Keratinocyte (primary cell): ENCODE measurements at regions not wholly inside any gene's neighbourhood (a gene's known extent, or its start where the extent isn't known, plus 50 kb on each side); places are given as distances from the start of the nearest gene placed in this dataset.
"Not testable (repeated sequence)": the region's sequence is repeated elsewhere in the genome, so short reads cannot be mapped to it uniquely, and the experiment has no call there.

Source experiments
- DNase-seq: peaks from one replicate; pipeline ENCODE4 v3.0.0-alpha.2; 2011; ENCODE audit warnings: low read depth, missing footprints, low spot score
- FAIRE-seq: peaks from 2 replicates; lab custom pipeline; 2011; peaks lifted over from hg19 to GRCh38; lab: Jason Lieb, UNC
- H2AFZ ChIP-seq: 2 replicates; pipeline ENCODE4 v1.6.0; 2012; ENCODE audit warnings: low read length, control low read depth, inconsistent platforms; ENCODE audit not compliant: control insufficient read depth
- H3K27ac ChIP-seq: 2 replicates; pipeline ENCODE4 v1.5.1; 2011; ENCODE audit warnings: low read length; ENCODE audit not compliant: control insufficient read depth, insufficient read depth
- H3K27me3 ChIP-seq: 3 replicates; pipeline ENCODE4 v1.6.0; 2011; ENCODE audit warnings: low read length; ENCODE audit not compliant: control insufficient read depth, insufficient read depth; ENCODE audit errors: extremely low read depth
- H3K36me3 ChIP-seq, 2 experiments: 2 replicates in 1 of 2; 3 replicates in 1 of 2; pipeline ENCODE4 v1.5.1; 2011; ENCODE audit warnings: low read length in 2 of 2, mild to moderate bottlenecking in 1 of 2; ENCODE audit not compliant: control insufficient read depth in 2 of 2, insufficient read depth in 2 of 2; ENCODE audit errors: extremely low read depth in 1 of 2
- H3K4me1 ChIP-seq: 3 replicates; pipeline ENCODE4 v1.5.1; 2011; ENCODE audit warnings: low read length; ENCODE audit not compliant: control insufficient read depth, insufficient read depth; ENCODE audit errors: extremely low read depth
- H3K4me2 ChIP-seq: 3 replicates; pipeline ENCODE4 v1.6.0; 2011; ENCODE audit warnings: low read depth, low read length; ENCODE audit not compliant: control insufficient read depth, insufficient read depth; ENCODE audit errors: extremely low read depth
- H3K4me3 ChIP-seq, 3 experiments: fragments of 200-600 bp in 1 of 3; sonication (generic) in 1 of 3; 2 replicates in 2 of 3; 3 replicates in 1 of 3; pipeline ENCODE4 v1.5.1; 2011 to 2016; ENCODE audit warnings: low read length in 3 of 3, mild to moderate bottlenecking in 3 of 3, control low read depth in 2 of 3, inconsistent platforms in 1 of 3, low read depth in 1 of 3, mixed read lengths in 1 of 3, mixed run types in 1 of 3, moderate library complexity in 1 of 3; ENCODE audit not compliant: control insufficient read depth in 2 of 3, insufficient read depth in 2 of 3; ENCODE audit errors: extremely low read depth in 1 of 3
- H3K79me2 ChIP-seq: 2 replicates; pipeline ENCODE4 v1.6.0; 2012; ENCODE audit warnings: low read length; ENCODE audit not compliant: control insufficient read depth, insufficient read depth
- H3K9ac ChIP-seq: 3 replicates; pipeline ENCODE4 v1.6.0; 2011; ENCODE audit warnings: low read length; ENCODE audit not compliant: control insufficient read depth, insufficient read depth; ENCODE audit errors: extremely low read depth
- H3K9me1 ChIP-seq: 3 replicates; pipeline ENCODE4 v1.6.0; 2011; ENCODE audit warnings: low read length; ENCODE audit not compliant: control insufficient read depth, insufficient read depth; ENCODE audit errors: extremely low read depth
- H3K9me3 ChIP-seq: 2 replicates; pipeline ENCODE4 v1.5.1; 2012; ENCODE audit warnings: low read depth, low read length; ENCODE audit not compliant: control insufficient read depth
- H4K20me1 ChIP-seq: 3 replicates; pipeline ENCODE4 v1.6.0; 2011; ENCODE audit warnings: low read length; ENCODE audit not compliant: control insufficient read depth, insufficient read depth; ENCODE audit errors: extremely low read depth
- CTCF ChIP-seq, 3 experiments: IDR thresholded peaks in 1 of 3; conservative IDR thresholded peaks in 1 of 3; optimal IDR thresholded peaks in 1 of 3; 2 replicates in 2 of 3; 3 replicates in 1 of 3; pipeline versions ENCODE3 to v1.5.1; 2011; ENCODE audit warnings: low read length in 3 of 3, mild to moderate bottlenecking in 3 of 3, moderate library complexity in 2 of 3, control low read depth in 1 of 3, inconsistent platforms in 1 of 3; ENCODE audit not compliant: insufficient read depth in 2 of 3; ENCODE audit errors: extremely low read depth in 1 of 3
- EZH2 ChIP-seq: IDR thresholded peaks from one replicate; pipeline ENCODE4 v1.6.1; 2012; ENCODE audit warnings: inconsistent platforms, mild to moderate bottlenecking, low read length, moderate library complexity
- dilution Hi-C: fragments of 300-500 bp; cut with MboI; formaldehyde crosslinking; loops from one replicate; pipeline ENCODE4 v1.7.0; 2020; ENCODE audit warnings: low sequenced_read_pairs; ENCODE audit not compliant: extremely low pct_ligation_motif_present

- no peaks in the 10 kb centered on the region for H3K9me1 ChIP-seq
- no peak overlapping the region for H3K9ac ChIP-seq
- H3K9me3 ChIP-seq: no peaks in the 10 kb centered on the region
- H3K4me3 ChIP-seq: no peak overlapping the region
- no peak overlapping the region for H3K4me2 ChIP-seq
- no peaks in the 10 kb centered on the region for H4K20me1 ChIP-seq
- no peaks in the 10 kb centered on the region for H3K27me3 ChIP-seq
- H3K79me2 ChIP-seq: no peaks in the 10 kb centered on the region
- no peaks in the 10 kb centered on the region for H3K36me3 ChIP-seq
- dilution Hi-C loops: no loop called here
- TF ChIP-seq EZH2 (no peak), CTCF (optimal IDR thresholded peaks at IDR 0.05 in 1 of 3, IDR thresholded peaks at IDR 0.05 in 1 of 3, conservative IDR thresholded peaks at IDR 0.05 in 1 of 3; ENCODE audit: extremely low read depth in 1 of 3, insufficient read depth in 2 of 3, low read length in 3 of 3) (peak in 2 of 3 experiments; percentile 3 to 22)
- no peak for FAIRE-seq
- no peak overlapping the region for H2AFZ ChIP-seq
- no peaks in the 10 kb centered on the region for H3K4me1 ChIP-seq
- DNase-seq: no peak
- H3K27ac ChIP-seq: no peak overlapping the region
Observed at GRCh38 chr2:192940767-192941166, 746.0 kb upstream of the TMEFF2 start.

- dilution Hi-C loops: no loop called here
- Histone ChIP-seq H3K27me3 (no peaks in the 10 kb centered on the region), H3K79me2 (no peaks in the 10 kb centered on the region), H3K9me3 (no peaks in the 10 kb centered on the region), H3K9ac (no peak overlapping the region), H3K36me3 (no peaks in the 10 kb centered on the region), H3K27ac (no peak overlapping the region), H3K4me1 (no peaks in the 10 kb centered on the region), H3K4me3 (no peak overlapping the region), H3K9me1 (no peaks in the 10 kb centered on the region), H3K4me2 (no peak overlapping the region), H4K20me1 (no peaks in the 10 kb centered on the region), H2AFZ (no peak overlapping the region)
- DNase-seq: no peak
- TF ChIP-seq CTCF (optimal IDR thresholded peaks at IDR 0.05 in 1 of 3, IDR thresholded peaks at IDR 0.05 in 1 of 3, conservative IDR thresholded peaks at IDR 0.05 in 1 of 3; ENCODE audit: extremely low read depth in 1 of 3, insufficient read depth in 2 of 3, low read length in 3 of 3) (no peak), EZH2 (no peak)
- FAIRE-seq: no peak
Observed at GRCh38 chr2:192932376-192932775, 737.6 kb upstream of the TMEFF2 start.

- H3K27ac ChIP-seq, H3K4me1 ChIP-seq, dilution Hi-C loops, DNase-seq, H3K9me1 ChIP-seq, H2AFZ ChIP-seq, FAIRE-seq, H3K4me2 ChIP-seq, H3K9ac ChIP-seq, H3K4me3 ChIP-seq, H4K20me1 ChIP-seq, H3K9me3 ChIP-seq, H3K79me2 ChIP-seq, H3K36me3 ChIP-seq, H3K27me3 ChIP-seq: not testable (repeated sequence)
Observed at GRCh38 chr2:192921631-192922030, 726.9 kb upstream of the TMEFF2 start.
